GM18870 (cell line): ENCODE measurements at regions not wholly inside any gene's neighbourhood (a gene's known extent, or its start where the extent isn't known, plus 50 kb on each side); places are given as distances from the start of the nearest gene placed in this dataset.
A peak's percentile ranks its signal among the peaks of the same experiment; 100 is the strongest.
"Not testable (repeated sequence)": the region's sequence is repeated elsewhere in the genome, so short reads cannot be mapped to it uniquely, and the experiment has no call there.

ENCODE experiments used
- ATAC-seq: cut with Tn5 transposase; IDR thresholded peaks from one replicate; pipeline ENCODE4 v1.9.1; 2021; ENCODE audit warnings: moderate library complexity; ENCODE audit not compliant: unreplicated experiment

GRCh38 chr1:78715181-78715661 lies 65.6 kb downstream of the IFI44 start:
- ATAC-seq = no peak

GRCh38 chr1:78716186-78716585 lies 66.6 kb downstream of the IFI44 start:
- no peak for ATAC-seq

DNA sequence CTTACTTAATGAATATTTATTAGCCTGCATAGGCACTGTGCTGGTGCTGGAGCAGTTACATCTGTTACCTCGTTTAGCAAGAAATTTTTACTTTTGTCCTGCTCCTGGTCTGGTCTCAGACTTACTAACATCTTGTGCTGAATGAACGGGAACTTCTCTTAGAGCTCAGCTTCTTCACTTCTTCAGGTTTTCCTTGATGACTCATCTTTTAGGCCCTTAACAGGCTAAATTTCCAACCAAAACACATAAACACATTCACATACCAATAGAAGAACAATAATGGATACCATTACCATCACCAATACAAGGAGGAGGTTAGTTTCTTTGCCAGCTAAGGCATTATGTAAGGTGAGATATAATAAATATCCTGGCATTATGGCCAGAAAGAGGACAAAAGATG lies 68.9 kb downstream of the IFI44 start:
- no peak for ATAC-seq

DNA sequence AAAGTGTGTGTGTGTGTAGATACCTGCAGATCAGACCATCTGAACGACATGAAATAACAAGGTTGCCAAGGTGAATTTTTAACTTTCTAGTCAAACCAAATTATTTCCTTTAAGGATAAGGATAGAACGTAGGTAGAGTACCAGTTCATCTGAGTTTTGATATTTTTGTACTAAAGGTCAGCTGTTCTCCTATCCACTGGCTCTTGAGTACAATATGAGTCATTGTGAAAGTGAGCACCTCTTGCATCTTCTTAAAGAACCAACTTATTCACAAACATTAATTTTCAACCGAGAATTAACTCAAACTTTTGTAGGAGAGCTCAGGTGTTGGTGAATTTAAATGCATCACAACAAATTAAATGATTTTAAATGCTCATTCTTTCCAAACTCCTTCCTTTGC lies 71.5 kb downstream of the IFI44 start:
- ATAC-seq = peak; percentile 64

- no peak for ATAC-seq
These were observed 72.5 kb downstream of the IFI44 start for GRCh38 chr1:78722105-78722504.

GRCh38 chr1:78722521-78722920 lies 72.9 kb downstream of the IFI44 start:
- ATAC-seq = no peak

DNA sequence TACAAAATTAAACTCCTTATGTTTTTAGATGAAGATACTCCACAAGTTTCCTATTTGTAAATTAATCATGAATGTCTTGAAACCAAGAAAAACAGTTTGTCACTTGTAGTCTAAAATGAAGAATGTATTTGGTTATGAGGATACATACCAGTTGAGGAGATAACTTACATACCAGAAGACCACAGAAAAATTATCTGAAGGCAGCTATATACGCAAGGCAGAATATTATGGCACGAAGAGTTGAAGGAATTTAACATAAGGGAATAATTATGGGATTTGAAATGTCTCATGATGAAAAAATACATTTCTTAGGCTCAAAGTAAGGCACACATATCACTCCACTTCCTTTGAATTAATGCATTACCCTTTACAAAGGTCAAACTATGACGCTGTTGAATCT lies 73.3 kb downstream of the IFI44 start:
- no peak for ATAC-seq

GRCh38 chr1:78726686-78727085 lies 77.1 kb downstream of the IFI44 start:
- no peak for ATAC-seq

GRCh38 chr1:78728359-78728758 lies 78.7 kb downstream of the IFI44 start:
- ATAC-seq = no peak

- no peak for ATAC-seq
These were observed 80.4 kb downstream of the IFI44 start for GRCh38 chr1:78730054-78730453.

GRCh38 chr1:78731674-78732073 lies 82.0 kb downstream of the IFI44 start:
- ATAC-seq = no peak

DNA sequence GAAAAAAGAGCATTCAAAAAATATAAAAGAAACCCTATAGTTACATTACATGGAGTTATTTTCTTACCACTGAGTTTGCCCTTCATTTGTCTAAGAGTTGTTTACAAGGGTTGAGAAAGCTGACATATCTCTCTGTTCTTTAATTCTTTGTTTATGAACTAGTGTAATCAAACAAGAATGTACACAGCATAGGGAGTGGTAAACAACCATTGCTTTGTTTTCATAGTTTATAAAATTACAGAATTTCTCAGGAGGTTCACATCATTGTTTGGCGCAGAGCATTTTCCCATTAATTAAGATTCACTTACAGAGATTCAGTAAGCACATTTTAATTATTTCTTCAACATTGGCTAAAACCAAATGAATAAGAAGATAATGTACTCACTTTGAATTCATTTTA lies 87.6 kb downstream of the IFI44 start:
- no peak for ATAC-seq

GRCh38 chr1:78743626-78744025 lies 94.0 kb downstream of the IFI44 start:
- no peak for ATAC-seq

GRCh38 chr1:78745111-78745510 lies 95.5 kb downstream of the IFI44 start:
- ATAC-seq = no peak

DNA sequence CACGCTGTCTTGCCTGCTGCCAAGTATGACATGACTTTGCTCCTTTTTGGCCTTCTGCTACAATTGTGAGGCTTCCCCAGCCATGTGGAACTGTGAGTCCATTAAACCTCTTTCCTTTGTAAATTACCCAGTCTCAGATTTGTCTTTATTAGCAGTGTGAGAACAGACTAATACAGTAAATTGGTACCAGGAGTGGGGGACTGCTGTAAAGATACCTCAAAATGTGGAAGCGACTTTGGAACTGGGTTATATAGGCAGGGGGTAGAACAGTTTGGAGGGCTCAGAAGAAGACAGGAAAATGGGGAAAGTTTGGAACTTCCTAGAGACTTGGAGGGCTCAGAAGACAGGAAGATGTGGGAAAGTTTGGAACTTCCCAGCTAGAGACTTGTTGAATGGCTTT lies 104.0 kb downstream of the IFI44 start:
- not testable (repeated sequence) for ATAC-seq

DNA sequence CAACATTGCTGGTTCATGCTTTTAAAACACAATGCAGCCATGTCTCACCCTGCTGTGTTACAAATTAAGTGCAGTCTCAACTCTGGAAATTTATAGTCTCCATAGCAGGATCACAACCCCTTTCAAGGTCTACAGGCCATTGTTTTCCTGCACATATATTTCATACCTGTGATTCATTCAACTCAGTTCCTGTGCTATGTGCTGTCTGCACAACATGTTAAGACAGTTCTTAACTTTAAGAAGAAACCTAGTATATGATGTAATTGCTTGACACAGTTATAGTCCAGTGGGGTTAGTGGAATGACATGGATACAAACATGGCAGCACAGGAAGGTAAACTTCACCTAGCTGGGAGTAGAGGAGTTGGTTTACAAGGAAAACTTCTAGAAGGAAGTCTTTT lies 106.4 kb downstream of the IFI44 start:
- ATAC-seq = no peak

GRCh38 chr1:78758506-78758905 lies 108.9 kb downstream of the IFI44 start:
- ATAC-seq = no peak

GRCh38 chr1:78759881-78760280 lies 110.2 kb downstream of the IFI44 start:
- no peak for ATAC-seq

DNA sequence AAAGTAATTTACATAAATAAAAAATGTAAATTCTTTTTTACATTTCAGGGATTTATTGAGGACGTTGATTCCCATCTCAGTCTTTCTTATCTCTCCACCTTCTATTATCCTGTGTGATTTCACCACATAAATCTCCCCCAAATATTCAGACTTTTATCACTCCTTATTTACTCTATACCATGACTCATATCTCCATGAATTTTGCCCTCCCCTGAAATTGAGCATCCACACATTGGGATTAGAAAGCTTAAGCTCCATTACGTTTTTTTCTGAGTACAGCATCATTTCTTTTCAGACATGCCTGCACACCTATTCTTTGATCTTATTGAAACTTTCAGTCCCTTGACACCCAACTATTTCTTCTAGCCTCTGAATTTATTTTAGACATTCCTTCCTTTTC lies 111.2 kb downstream of the IFI44 start:
- no peak for ATAC-seq

DNA sequence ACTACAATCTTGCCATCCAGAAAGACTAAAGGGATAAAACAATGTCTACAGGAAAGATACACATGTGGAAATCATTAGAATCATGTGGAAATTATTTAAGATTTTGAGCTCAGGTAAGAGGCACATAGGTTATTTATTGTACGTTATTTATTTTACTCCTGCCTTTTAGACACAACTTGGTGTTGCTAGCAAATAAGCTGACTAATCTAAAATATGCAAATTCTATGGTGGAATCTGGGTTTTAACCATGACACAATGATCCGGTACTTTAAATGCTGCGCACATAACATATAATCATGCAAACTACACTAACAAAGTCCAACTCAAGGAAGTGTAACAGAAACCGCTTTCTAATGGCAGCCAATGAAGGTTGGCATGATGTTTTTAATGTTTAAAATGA lies 112.5 kb downstream of the IFI44 start:
- ATAC-seq = no peak

DNA sequence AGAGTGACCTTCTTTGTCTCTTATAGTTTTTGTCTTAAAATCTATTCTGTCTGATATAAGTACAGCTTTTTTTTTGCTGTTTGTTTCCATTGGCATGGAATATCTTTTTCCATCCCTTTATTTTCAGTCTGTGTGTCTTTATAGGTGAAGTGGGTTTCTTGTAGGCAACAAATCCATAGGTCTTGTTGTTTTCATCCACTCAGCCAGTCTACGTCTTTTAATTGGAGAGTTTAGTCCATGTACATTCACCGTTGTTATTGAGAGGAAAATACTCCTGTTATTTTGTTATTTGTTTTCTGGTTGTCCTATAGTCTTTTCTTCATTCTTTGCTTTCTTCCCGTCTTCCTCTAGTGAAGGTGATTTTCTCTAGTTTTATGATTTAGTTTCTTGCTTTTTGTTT lies 115.9 kb downstream of the IFI44 start:
- ATAC-seq = no peak

DNA sequence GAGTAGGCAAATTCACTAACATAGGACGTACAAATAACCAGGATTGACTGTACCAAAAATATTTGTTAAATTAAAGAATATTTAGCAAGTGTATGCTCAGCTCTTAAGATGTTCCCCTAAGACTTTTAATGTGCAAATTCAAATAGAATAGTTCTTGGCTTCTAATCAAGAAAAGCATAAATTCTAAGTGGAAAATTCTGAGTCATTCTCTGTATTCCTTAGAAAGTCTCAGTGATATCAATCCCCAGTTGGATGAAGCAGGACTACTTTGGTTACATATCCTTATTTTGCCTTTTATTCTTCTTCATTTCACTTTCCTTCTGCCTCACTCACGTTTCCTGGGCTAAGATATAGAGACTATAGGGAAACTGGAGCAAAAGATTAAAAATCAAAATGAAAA lies 130.2 kb downstream of the IFI44 start:
- ATAC-seq = no peak

DNA sequence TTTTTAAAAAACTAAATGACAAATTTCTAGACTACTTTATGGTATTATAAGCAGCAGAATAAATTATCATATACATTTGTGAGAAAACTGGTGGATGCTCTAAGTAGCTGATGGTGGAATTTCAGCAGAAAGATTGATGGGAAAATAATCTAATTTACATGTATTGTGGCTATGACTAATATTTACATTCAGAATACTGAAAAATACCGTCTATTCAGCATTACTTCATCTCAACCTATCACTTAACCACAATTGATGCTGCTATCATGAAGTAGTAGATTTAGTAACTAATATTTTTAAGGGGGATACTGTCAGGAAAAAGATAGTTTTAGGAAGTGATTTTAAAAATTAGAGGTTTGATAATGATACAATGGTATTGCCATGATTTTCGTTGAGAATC lies 137.9 kb downstream of the IFI44 start:
- no peak for ATAC-seq

GRCh38 chr1:78790174-78790573 lies 140.5 kb downstream of the IFI44 start:
- no peak for ATAC-seq
